SU-DHL-6 (cell line): ENCODE measurements at regions not wholly inside any gene's neighbourhood (a gene's known extent, or its start where the extent isn't known, plus 50 kb on each side); places are given as distances from the start of the nearest gene placed in this dataset.

Experiments
- H2AFZ ChIP-seq: fragments of 200-600 bp; sonication (generic); 2 replicates; pipeline ENCODE4 v1.6.1; 2014; ENCODE audit warnings: low read depth, mild to moderate bottlenecking, moderate library complexity, mixed read lengths, antibody characterized with exemption, low read length; ENCODE audit not compliant: severe bottlenecking
- H3F3A ChIP-seq: fragments of 200-600 bp; shearing (Covaris generic); 2 replicates; pipeline ENCODE4 v1.6.0; 2016; ENCODE audit warnings: antibody characterized with exemption, mild to moderate bottlenecking; ENCODE audit not compliant: insufficient read depth
- H3K27ac ChIP-seq: fragments of 200-600 bp; sonication (generic); 2 replicates; pipeline ENCODE4 v1.5.1; 2016; ENCODE audit warnings: low read depth, mild to moderate bottlenecking, low read length, moderate library complexity, mixed read lengths
- H3K27me3 ChIP-seq: fragments of 200-600 bp; sonication (generic), shearing (Covaris generic); 2 replicates; pipeline ENCODE4 v1.6.0; 2014; ENCODE audit warnings: mild to moderate bottlenecking, low read length
- H3K36me3 ChIP-seq: fragments of 200-600 bp; sonication (generic); 2 replicates; pipeline ENCODE4 v1.6.1; 2014; ENCODE audit warnings: mild to moderate bottlenecking, low read length, mixed read lengths
- H3K4me2 ChIP-seq: fragments of 300-600, 200-600 bp; shearing (Covaris generic), sonication (generic); 2 replicates; pipeline ENCODE4 v1.6.0; 2014; ENCODE audit warnings: low read length, low read depth, mild to moderate bottlenecking; ENCODE audit not compliant: poor library complexity, severe bottlenecking
- H3K4me3 ChIP-seq: fragments of 200-600 bp; sonication (generic); 2 replicates; pipeline ENCODE4 v1.5.1; 2014; ENCODE audit warnings: antibody characterized with exemption, low read length, mild to moderate bottlenecking, mixed read lengths; ENCODE audit not compliant: insufficient read depth, poor library complexity, severe bottlenecking
- H3K79me2 ChIP-seq: fragments of 200-600 bp; sonication (generic); 2 replicates; pipeline ENCODE4 v1.6.1; 2014; ENCODE audit warnings: mild to moderate bottlenecking, low read length, moderate library complexity; ENCODE audit not compliant: insufficient read depth
- H3K9ac ChIP-seq: fragments of 200-600 bp; sonication (generic); 2 replicates; pipeline ENCODE4 v1.7.0; 2014; ENCODE audit warnings: mild to moderate bottlenecking, low read length
- H3K9me2 ChIP-seq: fragments of 200-600 bp; sonication (generic); replicated peaks from 2 replicates; pipeline ENCODE4 v1.6.1; 2014; ENCODE audit warnings: low read length; ENCODE audit not compliant: insufficient read depth
- H3K9me3 ChIP-seq: fragments of 200-600 bp; sonication (generic); 2 replicates; pipeline ENCODE4 v1.6.1; 2014; ENCODE audit warnings: low read length, mixed read lengths; ENCODE audit not compliant: insufficient read depth
- H4K20me1 ChIP-seq: fragments of 200-600 bp; sonication (generic); 2 replicates; pipeline ENCODE4 v1.6.1; 2014; ENCODE audit warnings: low read depth, mild to moderate bottlenecking, antibody characterized with exemption, low read length, moderate library complexity, mixed read lengths
- CTCF ChIP-seq: fragments of 200-600 bp; sonication (generic); IDR thresholded peaks from one replicate; pipeline ENCODE4 v1.5.1; 2017; ENCODE audit warnings: antibody characterized with exemption, mild to moderate bottlenecking, low read length, moderate library complexity; ENCODE audit not compliant: insufficient read depth, poor library complexity, severe bottlenecking
- EZH2phosphoT487 ChIP-seq: fragments of 200-600 bp; sonication (generic), shearing (Covaris generic); conservative IDR thresholded peaks from 2 replicates; pipeline ENCODE4 v1.6.1; 2018; ENCODE audit warnings: mild to moderate bottlenecking, antibody characterized with exemption, low read length, moderate library complexity, mixed read lengths

DNA sequence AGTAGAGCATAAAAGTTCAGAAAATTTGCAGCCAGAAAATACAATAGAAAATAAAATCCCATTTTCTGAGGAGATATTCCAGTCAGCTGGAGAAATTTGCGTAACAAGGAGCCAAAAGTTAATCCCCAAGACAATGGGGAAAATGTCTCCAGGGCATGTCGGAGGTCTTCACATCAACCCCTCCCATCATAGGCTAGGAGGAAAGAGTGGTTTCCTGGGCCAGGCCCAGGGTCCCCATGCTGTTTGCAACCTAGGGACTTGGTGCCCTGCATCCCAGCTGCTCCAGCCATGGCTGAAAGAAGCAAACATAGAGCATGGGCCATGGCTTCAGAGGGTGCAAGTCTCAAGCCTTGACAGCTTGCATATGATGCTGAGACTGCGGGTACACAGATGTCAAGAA, 255.0 kb downstream of the DTWD2 start:
- Histone ChIP-seq H3K9ac (no peak overlapping the region), H3K9me2 (no peaks in the 10 kb centered on the region), H3K9me3 (no peaks in the 10 kb centered on the region), H4K20me1 (no peaks in the 10 kb centered on the region), H3K4me3 (no peak overlapping the region), H3K36me3 (no peaks in the 10 kb centered on the region), H3K79me2 (no peaks in the 10 kb centered on the region), H3K4me2 (no peak overlapping the region), H2AFZ (no peak overlapping the region), H3K27ac (no peak overlapping the region), H3F3A (no peaks in the 10 kb centered on the region), H3K27me3 (no peaks in the 10 kb centered on the region)
- TF ChIP-seq CTCF: no peak
- TF ChIP-seq EZH2phosphoT487: no peak

DNA sequence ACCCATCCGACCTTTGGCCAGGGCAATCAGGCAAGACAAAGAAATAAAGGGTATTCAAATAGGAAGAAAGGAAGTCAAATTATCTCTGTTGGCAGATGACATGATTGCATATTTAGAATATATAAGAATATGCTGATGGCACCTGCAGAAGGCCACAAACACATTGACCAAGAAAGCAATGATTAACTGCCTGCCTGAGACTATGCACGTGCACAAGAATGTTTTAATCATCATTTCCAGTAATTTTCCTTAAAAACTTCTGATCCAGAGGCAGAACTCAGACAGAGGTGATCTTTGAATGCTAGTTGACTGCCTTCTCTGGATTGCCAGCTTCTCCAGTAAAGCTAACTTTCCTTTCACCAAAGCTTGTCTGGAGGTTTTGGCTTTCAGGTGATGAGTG, 260.2 kb downstream of the DTWD2 start:
- Histone ChIP-seq H3K9me3 (no peaks in the 10 kb centered on the region), H4K20me1 (no peaks in the 10 kb centered on the region), H3K27ac (no peak overlapping the region), H3K9me2 (no peaks in the 10 kb centered on the region), H3K4me3 (no peak overlapping the region), H3K27me3 (no peaks in the 10 kb centered on the region), H3K36me3 (no peaks in the 10 kb centered on the region), H3K4me2 (no peak overlapping the region), H3F3A (no peaks in the 10 kb centered on the region), H3K79me2 (no peaks in the 10 kb centered on the region), H2AFZ (no peak overlapping the region), H3K9ac (no peak overlapping the region)
- no peak for TF ChIP-seq EZH2phosphoT487
- no peak for TF ChIP-seq CTCF

DNA sequence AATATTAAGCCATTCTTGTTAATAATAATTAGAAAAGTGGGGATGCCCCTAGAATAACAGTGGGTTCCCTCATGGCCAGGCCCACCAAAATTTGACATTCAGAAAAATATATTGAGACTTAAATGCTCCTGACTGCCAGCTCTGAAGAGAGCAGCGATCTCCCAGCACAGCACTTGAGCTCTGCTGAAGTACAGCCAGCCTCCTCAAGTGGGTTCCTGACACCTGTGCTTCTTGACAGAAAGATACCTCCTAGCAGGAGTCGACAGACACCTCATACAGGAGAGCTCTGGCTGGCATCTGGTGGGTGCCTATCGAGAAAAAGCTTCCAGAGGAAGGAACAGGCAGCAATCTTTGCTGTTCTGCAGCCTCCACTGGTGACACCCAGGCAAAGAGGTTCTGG, 261.5 kb downstream of the DTWD2 start:
- no peak overlapping the region for H3K9ac ChIP-seq

More for the DNA sequence above, 261.5 kb downstream of the DTWD2 start:
- Histone ChIP-seq H4K20me1 (no peaks in the 10 kb centered on the region), H3K4me2 (no peak overlapping the region), H3K36me3 (no peaks in the 10 kb centered on the region), H3K9me3 (no peaks in the 10 kb centered on the region), H3F3A (no peaks in the 10 kb centered on the region), H3K4me3 (no peak overlapping the region), H3K79me2 (no peaks in the 10 kb centered on the region), H3K27me3 (no peaks in the 10 kb centered on the region), H3K9me2 (no peaks in the 10 kb centered on the region), H3K27ac (no peak overlapping the region), H2AFZ (no peak overlapping the region)
- TF ChIP-seq EZH2phosphoT487: no peak
- no peak for TF ChIP-seq CTCF
